K562 (cell line): ENCODE measurements at regions not wholly inside any gene's neighbourhood (a gene's known extent, or its start where the extent isn't known, plus 50 kb on each side); places are given as distances from the start of the nearest gene placed in this dataset.

Experiments used
- ATAC-seq: fragments of 200-7000 bp; cut with Tn5 transposase; 3 replicates; pipeline ENCODE4 v1.9.1; 2020; ENCODE audit warnings: moderate library complexity
- BruUV-seq: library from RNA; stranded (reverse); fragments of 400-500 nt; replicated peaks from 2 replicates; lab custom pipeline; 2021; lab: Mats Ljungman, UMichigan
- CTCF ChIA-PET: fragments of 300-600 bp; formaldehyde crosslinking; extraction: SDS; loops from one replicate; lab custom pipeline; 2021; ENCODE audit warnings: low intra/inter-chr PET ratio; lab: Yijun Ruan, JAX
- POLR2A ChIA-PET: fragments of 300-600, 350-650 bp; sonication (Branson Sonifier 250); formaldehyde crosslinking; extraction: SDS; loops from one replicate; lab custom pipeline; 2021; ENCODE audit warnings: antibody characterized with exemption, inconsistent platforms; lab: Yijun Ruan, JAX
- DNase-seq, 4 experiments: peaks; one replicate each; pipeline versions ENCODE4 v3.0.0 to v3.0.0-alpha.2; 2011 to 2018; ENCODE audit warnings: low spot score in 3 of 4, mixed read lengths in 3 of 4; ENCODE audit errors: extremely low read depth in 1 of 4
- FAIRE-seq: peaks from 2 replicates; lab custom pipeline; 2011; peaks lifted over from hg19 to GRCh38; lab: Jason Lieb, UNC
- H2AFZ ChIP-seq: 2 replicates; pipeline ENCODE4 v1.6.0; 2011; ENCODE audit warnings: low read depth, low read length, control low read depth, inconsistent platforms
- H3K27ac ChIP-seq: fragments of 200-600 bp; 3 replicates; pipeline ENCODE4 v1.8.0; 2011; ENCODE audit warnings: low read depth, mild to moderate bottlenecking, control low read depth, inconsistent platforms, low read length, moderate library complexity, mixed read lengths; ENCODE audit errors: extremely low read depth
- H3K27me3 ChIP-seq, 2 experiments: fragments of 300-600 bp in 1 of 2; 2 replicates in 1 of 2; 3 replicates in 1 of 2; pipeline versions ENCODE4 v1.6.0 to v1.8.0; 2011; ENCODE audit warnings: inconsistent platforms in 2 of 2, low read length in 2 of 2, mild to moderate bottlenecking in 1 of 2, mixed read lengths in 1 of 2, moderate library complexity in 1 of 2; ENCODE audit not compliant: control insufficient read depth in 2 of 2, insufficient read depth in 2 of 2
- H3K36me3 ChIP-seq: fragments of 300-600 bp; 3 replicates; pipeline ENCODE4 v1.8.0; 2011; ENCODE audit warnings: mild to moderate bottlenecking, low read length, inconsistent platforms; ENCODE audit not compliant: control insufficient read depth, insufficient read depth
- H3K4me1 ChIP-seq, 2 experiments: fragments of 200-600 bp in 1 of 2; replicated peaks in 1 of 2; 2 replicates in 1 of 2; 3 replicates in 1 of 2; pipeline versions ENCODE4 v1.5.1 to v1.8.0; 2011; ENCODE audit warnings: inconsistent platforms in 2 of 2, low read length in 2 of 2, mild to moderate bottlenecking in 1 of 2, mixed read lengths in 1 of 2, moderate library complexity in 1 of 2; ENCODE audit not compliant: control insufficient read depth in 2 of 2, insufficient read depth in 2 of 2
- H3K4me2 ChIP-seq: 2 replicates; pipeline ENCODE4 v1.6.1; 2011; ENCODE audit warnings: low read length, control low read depth, inconsistent platforms, mixed read lengths; ENCODE audit not compliant: insufficient read depth
- H3K4me3 ChIP-seq: fragments of 200-600 bp; sonication (generic), shearing (Covaris generic); 2 replicates; pipeline ENCODE4 v1.5.1; 2016; ENCODE audit warnings: control low read depth, inconsistent platforms
- H3K79me2 ChIP-seq: fragments of 200-600 bp; 3 replicates; pipeline ENCODE4 v1.8.0; 2011; ENCODE audit warnings: low read length, inconsistent platforms; ENCODE audit not compliant: control insufficient read depth, insufficient read depth
- H3K9ac ChIP-seq, 2 experiments: 2 replicates each; pipeline versions ENCODE4 v1.6.0 to v1.6.1; 2011; ENCODE audit warnings: low read depth in 2 of 2, low read length in 2 of 2, control low read depth in 1 of 2, inconsistent platforms in 1 of 2, mild to moderate bottlenecking in 1 of 2, mixed read lengths in 1 of 2; ENCODE audit not compliant: insufficient read depth in 1 of 2
- H3K9me1 ChIP-seq: one replicate; pipeline ENCODE4 v1.6.0; 2011; ENCODE audit warnings: inconsistent platforms, mild to moderate bottlenecking, low read length, moderate library complexity; ENCODE audit not compliant: control insufficient read depth, insufficient read depth
- H3K9me3 ChIP-seq: replicated peaks from 2 replicates; pipeline ENCODE4 v1.5.1; 2011; ENCODE audit warnings: low read depth, low read length, inconsistent platforms; ENCODE audit not compliant: control insufficient read depth, insufficient read depth
- H4K20me1 ChIP-seq: replicated peaks from 2 replicates; pipeline ENCODE4 v1.6.1; 2011; ENCODE audit warnings: low read length, inconsistent platforms, mixed read lengths; ENCODE audit not compliant: control insufficient read depth, insufficient read depth
- BCL6 ChIP-seq: fragments of 250-450 bp; sonication (Bioruptor Pico); IDR thresholded peaks from 2 replicates; pipeline ENCODE4 v1.4.0; 2020
- HDAC1 ChIP-seq, 2 experiments: fragments of 450-650 bp; IDR thresholded peaks; 2 replicates each; pipeline ENCODE4 v1.6.1; 2016 to 2017; ENCODE audit warnings: inconsistent platforms in 1 of 2, mild to moderate bottlenecking in 1 of 2, moderate library complexity in 1 of 2
- MCM5 ChIP-seq: fragments of 450-650 bp; IDR thresholded peaks from 2 replicates; pipeline ENCODE4 v1.6.1; 2016; ENCODE audit warnings: low read depth
- NELFE ChIP-seq: IDR thresholded peaks from 2 replicates; pipeline ENCODE4 v1.6.1; 2011; ENCODE audit warnings: mild to moderate bottlenecking; ENCODE audit not compliant: insufficient read depth, insufficient read length
- RAD21 ChIP-seq, 2 experiments: fragments of 250-450 bp in 1 of 2; fragments of 450-650 bp in 1 of 2; sonication (Bioruptor Pico) in 1 of 2; formaldehyde crosslinking in 1 of 2; IDR thresholded peaks in 1 of 2; conservative IDR thresholded peaks in 1 of 2; 2 replicates each; pipeline versions ENCODE4 v1.4.0 to v1.8.0; 2020 to 2022; ENCODE audit warnings: mild to moderate bottlenecking in 2 of 2, moderate library complexity in 1 of 2
- RREB1 ChIP-seq: fragments of 250-450 bp; sonication (Bioruptor Pico); IDR thresholded peaks from 2 replicates; pipeline ENCODE4 v1.4.0; 2020
- SMC3 ChIP-seq: conservative IDR thresholded peaks from 2 replicates; pipeline ENCODE4 v1.6.1; 2011; ENCODE audit warnings: low read depth, low read length, improper control_type of control experiment; ENCODE audit not compliant: insufficient read depth
- SRSF3 ChIP-seq: fragments of 200-400 bp; formaldehyde crosslinking; IDR thresholded peaks from 2 replicates; pipeline ENCODE4 v1.6.1; 2016; ENCODE audit warnings: mild to moderate bottlenecking, low read length, moderate library complexity; ENCODE audit not compliant: insufficient read depth
- TSHZ1 ChIP-seq: fragments of 250-450 bp; sonication (Bioruptor Pico); IDR thresholded peaks from 2 replicates; pipeline ENCODE4 v1.4.0; 2020; ENCODE audit warnings: mild to moderate bottlenecking, moderate library complexity
- ZNF780A ChIP-seq: fragments of 250-450 bp; sonication (Bioruptor Pico); IDR thresholded peaks from 2 replicates; pipeline ENCODE4 v1.5.0; 2021; ENCODE audit warnings: mild to moderate bottlenecking
- WGBS: fragments of 100-300 bp; shearing (Covaris generic); methylation state at CpG from one replicate; pipeline ENCODE4 v1.1.6; 2016; ENCODE audit warnings: low coverage, mixed read lengths; ENCODE audit not compliant: insufficient coverage; ENCODE audit errors: missing lambda C conversion rate; 5-methylcytosine and 5-hydroxymethylcytosine counted together
- in situ Hi-C: fragments of 300-500 bp; cut with MboI; formaldehyde crosslinking; loops from 4 replicates; pipeline ENCODE4 v1.15.0; 2018; ENCODE audit warnings: inconsistent platforms, mixed read lengths
- intact Hi-C: fragments of 100-400 bp; cut with micrococcal nuclease; formaldehyde crosslinking; loops from 2 replicates; pipeline ENCODE4 v1.14.2; 2022
- TF ChIP-seq, protein P1 (sequence below): fragments of 450-650 bp; formaldehyde crosslinking; IDR thresholded peaks from 2 replicates; pipeline ENCODE4 v1.4.0; 2020; ENCODE audit warnings: mild to moderate bottlenecking, moderate library complexity

DNA sequence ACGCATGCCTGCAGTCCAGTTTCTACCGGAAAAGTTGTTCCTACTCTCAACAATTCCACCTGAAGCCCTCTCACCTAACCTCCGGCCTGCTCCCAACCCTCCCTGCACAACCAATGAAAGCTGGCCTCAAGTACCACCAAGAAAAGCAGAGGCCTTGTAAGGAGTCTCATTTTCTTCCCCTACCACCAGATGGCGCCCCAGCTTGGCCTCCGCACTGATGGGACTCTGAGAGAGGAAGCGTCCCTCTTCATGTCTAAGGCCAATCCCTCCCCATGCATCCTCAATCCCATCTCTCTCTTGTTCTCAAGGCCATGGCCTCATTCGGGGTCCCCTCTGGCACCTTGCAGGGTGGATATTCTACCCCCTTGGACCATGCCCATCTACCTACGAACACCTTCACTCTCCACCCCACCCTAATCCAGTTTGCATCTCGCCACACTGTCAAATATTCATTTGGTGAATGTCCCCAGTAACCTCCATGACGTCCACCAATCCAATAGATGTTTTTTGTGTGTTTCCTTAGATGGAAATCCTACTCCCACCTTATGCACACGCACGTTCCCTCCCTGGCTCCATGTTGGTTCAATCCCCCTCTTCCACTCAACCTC lies 412.8 kb downstream of the ZNF536 start:
- ATAC-seq = peak; percentile 93
- H3K79me2 ChIP-seq = no peaks in the 10 kb centered on the region
- TF ChIP-seq NELFE (no peak), BCL6 (no peak), MCM5 (no peak), ZNF780A (CRISPR knock-in tag) (no peak), RREB1 (CRISPR knock-in tag) (no peak), HDAC1 (IDR thresholded peaks at IDR 0.05) (no peak), SMC3 (peak; percentile 82), SRSF3 (no peak), TSHZ1 (CRISPR knock-in tag) (no peak), RAD21 (CRISPR knock-in tag; conservative IDR thresholded peaks at IDR 0.05 in 1 of 2, IDR thresholded peaks at IDR 0.05 in 1 of 2) (peak; percentile 62 to 69)
- TF ChIP-seq, protein P1, sequence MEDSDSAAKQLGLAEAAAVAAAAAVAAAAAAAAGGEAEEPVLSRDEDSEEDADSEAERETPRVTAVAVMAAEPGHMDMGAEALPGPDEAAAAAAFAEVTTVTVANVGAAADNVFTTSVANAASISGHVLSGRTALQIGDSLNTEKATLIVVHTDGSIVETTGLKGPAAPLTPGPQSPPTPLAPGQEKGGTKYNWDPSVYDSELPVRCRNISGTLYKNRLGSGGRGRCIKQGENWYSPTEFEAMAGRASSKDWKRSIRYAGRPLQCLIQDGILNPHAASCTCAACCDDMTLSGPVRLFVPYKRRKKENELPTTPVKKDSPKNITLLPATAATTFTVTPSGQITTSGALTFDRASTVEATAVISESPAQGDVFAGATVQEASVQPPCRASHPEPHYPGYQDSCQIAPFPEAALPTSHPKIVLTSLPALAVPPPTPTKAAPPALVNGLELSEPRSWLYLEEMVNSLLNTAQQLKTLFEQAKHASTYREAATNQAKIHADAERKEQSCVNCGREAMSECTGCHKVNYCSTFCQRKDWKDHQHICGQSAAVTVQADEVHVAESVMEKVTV (CRISPR knock-in tag) = peak; percentile 54; the same call in 1 of the 2 replicates

More for the DNA sequence above, 412.8 kb downstream of the ZNF536 start:
- Histone ChIP-seq H3K27ac (no peak overlapping the region), H3K9me1 (no peaks in the 10 kb centered on the region), H3K4me1 (no peaks in the 10 kb centered on the region), H4K20me1 (no peaks in the 10 kb centered on the region), H3K27me3 (no peaks in the 10 kb centered on the region), H3K9ac (no peak overlapping the region), H3K4me3 (no peak overlapping the region), H3K36me3 (no peaks in the 10 kb centered on the region), H3K4me2 (no peak overlapping the region), H2AFZ (no peak overlapping the region), H3K9me3 (no peaks in the 10 kb centered on the region)
- ChIA-PET POLR2A (no interaction called here), CTCF (interaction anchor here (0.7 to 1.9 kb wide), 2 partner anchors 477 to 1439 kb away, joined by 4 to 11 read pairs; no protein-coding TSS in a partner anchor)
- 2% methylated on average over 12 of the region's 12 CpGs for WGBS
- DNase-seq = peak; percentile 64 to 74 (median 68)
- intact Hi-C loops = no loop called here
- in situ Hi-C loops = no loop called here
- FAIRE-seq = peak; percentile 84
- no TSS peak for BruUV-seq
